ENCODE measurements at regions not wholly inside any gene's neighbourhood (a gene's known extent, or its start where the extent isn't known, plus 50 kb on each side); places are given as distances from the start of the nearest gene placed in this dataset.
"Not testable (repeated sequence)": the region's sequence is repeated elsewhere in the genome, so short reads cannot be mapped to it uniquely, and the experiment has no call there.

GRCh38 chr22:35138521-35138920, 72.6 kb downstream of the ISX start:
- no peak for DNase-seq

GRCh38 chr22:35140879-35141745, 75.2 kb downstream of the ISX start:
- no peak for DNase-seq

DNA sequence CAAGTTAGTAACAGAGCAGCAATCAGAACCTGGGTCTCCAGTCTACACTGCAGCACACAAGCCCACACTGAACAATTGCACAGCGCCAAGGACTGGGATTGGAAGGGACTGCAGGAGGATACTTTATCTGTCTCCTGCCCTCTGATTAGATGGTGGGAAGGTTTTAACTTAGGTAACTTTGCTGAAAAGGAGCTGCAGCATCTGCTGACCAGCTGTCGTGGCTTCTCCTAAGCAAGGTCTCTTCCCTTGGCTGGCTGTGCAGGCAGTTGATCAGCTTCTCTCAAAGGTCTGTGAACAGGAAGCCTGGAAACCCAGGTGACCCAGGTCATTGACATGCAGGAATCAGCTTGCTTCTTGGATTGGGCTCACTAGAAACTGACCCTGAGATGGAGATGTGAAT, 82.4 kb downstream of the ISX start:
- DNase-seq, result no peak

DNA sequence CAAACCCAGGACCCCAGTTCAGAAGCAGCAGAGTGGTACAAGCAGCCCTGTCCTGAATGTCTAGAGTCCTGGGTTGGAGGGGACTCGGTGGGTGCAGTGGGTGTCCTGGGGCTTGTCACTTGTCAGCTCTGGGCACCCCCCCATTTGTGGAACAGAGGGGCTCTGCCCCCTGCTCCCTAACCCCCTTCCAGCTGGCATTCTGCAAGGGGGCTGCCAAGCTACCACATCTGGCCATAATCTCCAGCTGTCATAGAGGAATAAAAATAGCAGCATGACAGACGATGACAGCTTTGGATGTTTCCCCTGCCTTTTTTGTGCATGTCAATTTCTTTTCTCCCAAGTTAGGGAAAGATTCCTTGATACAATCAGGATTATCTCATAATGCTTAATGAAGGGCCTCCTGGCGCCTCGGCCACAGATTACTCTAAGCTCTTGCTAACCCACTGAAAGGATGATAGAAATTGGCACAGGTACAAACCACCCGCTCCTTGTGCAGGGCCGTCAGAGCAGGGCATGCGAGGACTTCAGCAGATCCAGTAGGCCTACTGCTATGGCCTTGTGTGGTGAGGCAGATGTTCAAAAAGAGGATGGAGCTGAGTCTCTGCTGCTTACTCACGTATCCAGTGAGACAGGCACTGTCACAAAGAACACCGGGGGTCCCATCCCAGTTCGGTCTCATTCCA, 83.0 kb downstream of the ISX start:
- no peak for DNase-seq

- DNase-seq, result peak; percentile 35
Measured at GRCh38 chr22:35150183-35151107, 84.5 kb downstream of the ISX start.

DNA sequence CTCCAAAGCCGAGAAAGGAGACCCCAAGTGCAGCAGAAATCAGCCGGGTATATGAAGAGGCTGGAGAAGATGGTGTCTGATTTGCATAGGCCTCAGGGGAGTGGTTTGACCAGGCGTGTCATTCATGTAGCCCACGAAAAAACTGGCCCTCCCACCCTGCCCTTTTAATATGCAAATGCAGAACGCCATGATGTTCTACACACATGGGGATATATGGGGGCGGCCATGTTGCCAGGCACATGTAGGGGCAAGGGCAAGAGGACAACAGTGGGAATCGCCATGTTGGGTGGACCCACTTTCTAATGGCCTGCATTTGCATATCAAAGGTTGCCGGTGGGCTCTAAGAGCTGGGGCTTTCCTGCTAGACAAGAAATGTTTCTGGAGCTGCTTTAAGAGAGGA, 86.4 kb downstream of the ISX start:
- no peak for DNase-seq

DNA sequence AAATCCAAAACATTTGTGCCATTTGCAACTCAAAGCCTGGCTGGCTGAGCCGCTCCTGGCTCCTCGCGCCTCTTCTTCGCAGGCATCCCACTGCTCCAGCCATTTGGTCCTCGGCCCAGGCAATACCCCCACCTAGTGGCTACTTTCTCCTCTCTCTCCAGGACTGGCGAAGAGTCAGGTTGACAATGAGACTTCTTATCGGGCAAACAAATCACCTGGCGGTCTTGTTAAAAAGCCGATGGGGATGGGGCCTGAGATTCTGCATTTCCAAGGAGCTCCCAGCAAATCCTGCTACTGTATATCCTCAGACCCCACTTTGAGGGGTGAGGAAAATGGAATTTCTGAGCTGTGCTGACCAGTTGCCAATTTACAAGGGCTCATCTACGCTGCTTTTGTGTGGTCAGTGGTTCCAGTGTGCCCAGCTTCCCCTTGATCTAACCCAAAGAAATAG, 89.0 kb downstream of the ISX start:
- DNase-seq, result peak; percentile 3

DNA sequence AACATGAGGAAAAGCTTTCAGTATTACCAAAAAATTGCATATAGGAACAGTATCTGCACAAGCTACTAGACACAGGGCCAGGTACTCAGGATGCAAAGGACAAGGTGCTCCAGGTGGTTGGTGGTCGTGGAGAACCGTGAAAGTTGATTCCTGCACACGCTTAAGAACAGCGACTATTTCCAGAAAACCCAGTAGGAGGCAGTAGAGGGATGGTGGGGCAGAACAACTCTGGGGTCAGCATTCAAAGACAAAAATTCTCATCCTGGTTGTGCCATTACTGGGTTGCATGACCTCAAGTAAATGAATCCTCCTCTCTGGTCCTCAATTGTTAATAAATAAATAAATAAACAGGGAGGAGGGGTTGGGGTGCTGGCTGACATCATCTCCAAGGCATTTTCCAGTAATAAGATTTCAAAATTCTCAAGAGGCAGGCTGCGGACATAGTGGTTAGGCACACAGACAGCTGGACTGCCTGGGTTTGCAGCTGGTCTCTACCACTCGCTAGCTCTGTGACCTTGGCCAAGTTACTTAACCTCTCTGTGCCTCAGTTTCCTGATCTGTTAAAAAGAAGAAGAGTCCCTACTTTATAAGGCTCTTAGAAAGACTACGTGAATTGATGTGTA, 89.6 kb downstream of the ISX start:
- no peak for DNase-seq

DNA sequence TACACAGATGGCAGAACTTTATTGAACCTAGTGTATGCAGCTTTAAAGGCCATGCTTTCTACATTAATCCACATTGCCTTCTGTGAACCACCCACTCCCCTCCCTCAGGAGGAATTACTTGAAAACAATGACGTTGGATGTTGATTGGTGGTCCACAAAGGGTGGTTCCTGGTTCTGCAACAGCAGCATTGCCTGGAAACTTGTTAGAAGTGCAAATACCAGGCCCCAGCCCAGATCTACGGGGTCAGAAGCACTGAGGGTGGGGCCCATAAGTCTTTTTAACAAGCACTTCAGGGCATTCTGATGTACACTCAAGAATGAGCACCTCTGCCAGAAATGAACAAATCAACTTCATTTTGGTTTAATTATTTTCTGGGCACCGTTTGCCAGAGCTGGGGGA, 91.0 kb downstream of the ISX start:
- no peak for DNase-seq

DNA sequence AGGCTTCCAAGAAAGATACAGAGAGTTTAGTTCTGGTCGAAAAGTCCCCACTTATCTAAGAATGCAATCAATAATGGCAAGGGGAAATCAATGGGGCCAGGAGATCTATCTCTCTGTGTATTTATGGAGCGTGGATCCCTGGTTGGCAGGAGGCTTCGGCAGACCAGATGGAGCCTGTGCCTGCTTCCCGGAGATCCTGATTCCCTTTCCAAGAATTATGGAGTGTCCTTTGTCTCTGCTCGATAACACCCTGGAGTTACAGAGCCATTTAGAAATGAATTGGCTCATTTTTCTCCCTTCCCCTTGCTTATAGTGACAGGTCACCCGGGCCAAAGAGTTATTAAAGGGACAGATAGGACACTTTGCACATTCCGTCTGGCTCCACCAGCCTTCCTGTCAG, 92.4 kb downstream of the ISX start:
- DNase-seq, result no peak

GRCh38 chr22:35159343-35159742, 93.4 kb downstream of the ISX start:
- DNase-seq, result no peak

GRCh38 chr22:35160268-35160667, 94.3 kb downstream of the ISX start:
- DNase-seq, result no peak

DNA sequence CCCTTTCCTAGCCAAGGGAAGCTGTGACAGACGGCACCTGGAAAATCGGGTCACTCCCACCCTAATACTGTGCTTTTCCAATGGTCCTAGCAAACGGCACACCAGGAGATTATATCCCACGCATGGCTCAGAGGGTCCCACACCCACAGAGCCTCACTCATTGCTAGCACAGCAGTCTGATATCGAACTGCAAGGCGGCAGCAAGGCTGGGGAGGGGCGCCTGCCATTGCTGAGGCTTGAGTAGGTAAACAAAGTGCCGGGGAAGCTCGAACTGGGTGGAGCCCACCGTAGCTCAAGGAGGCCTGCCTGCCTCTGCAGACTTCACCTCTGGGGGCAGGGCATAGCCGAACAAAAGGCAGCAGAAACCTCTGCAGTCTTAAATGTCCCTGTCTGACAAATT, 91.4 kb upstream of the HMGXB4 start:
- not testable (repeated sequence) for DNase-seq

- DNase-seq, result no peak
Measured at GRCh38 chr22:35170716-35171697, 86.3 kb upstream of the HMGXB4 start.

GRCh38 chr22:35172442-35172841, 84.9 kb upstream of the HMGXB4 start:
- DNase-seq, result no peak

GRCh38 chr22:35173655-35174054, 83.6 kb upstream of the HMGXB4 start:
- DNase-seq, result no peak

GRCh38 chr22:35174401-35175038, 82.8 kb upstream of the HMGXB4 start:
- DNase-seq, result no peak

GRCh38 chr22:35175392-35175791, 81.9 kb upstream of the HMGXB4 start:
- no peak for DNase-seq

GRCh38 chr22:35177811-35178210, 79.5 kb upstream of the HMGXB4 start:
- DNase-seq, result no peak

- no peak for DNase-seq
Measured at GRCh38 chr22:35178446-35178845, 78.8 kb upstream of the HMGXB4 start.

DNA sequence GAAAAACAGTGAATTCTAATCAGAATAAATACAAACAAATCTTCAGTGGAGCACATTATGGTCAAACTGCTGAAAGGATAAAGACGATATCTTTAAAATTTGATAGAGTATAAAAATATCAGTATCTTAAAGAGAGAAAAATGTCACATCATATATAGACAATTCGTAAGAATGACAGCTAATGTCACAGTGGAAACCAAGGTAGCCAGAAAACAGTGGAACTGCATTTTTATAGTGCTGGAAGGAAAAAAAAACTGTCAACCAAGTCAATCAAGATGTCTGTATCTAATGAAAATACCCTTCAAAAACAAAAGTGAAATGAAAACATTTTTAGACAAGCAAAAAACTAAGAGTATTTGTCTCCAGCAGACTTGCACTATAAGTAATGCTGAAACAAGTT, 73.4 kb upstream of the HMGXB4 start:
- DNase-seq, result no peak

Measured in CD4-positive, alpha-beta T cell treated with Interleukin-17A for 1 hour (primary cell).